Nephron (organoid): ENCODE measurements at regions not wholly inside any gene's neighbourhood (a gene's known extent, or its start where the extent isn't known, plus 50 kb on each side); places are given as distances from the start of the nearest gene placed in this dataset.

Experiments used
- H3K27ac Mint-ChIP-seq, 3 experiments: 2 replicates each; pipeline ENCODE4 v1.8.0; 2020; ENCODE audit warnings: mixed read lengths in 3 of 3, mild to moderate bottlenecking in 2 of 3, moderate library complexity in 1 of 3
- H3K27me3 Mint-ChIP-seq: 2 replicates; pipeline ENCODE4 v1.8.0; 2021; ENCODE audit warnings: low read depth, mild to moderate bottlenecking, moderate library complexity, mixed read lengths
- H3K36me3 Mint-ChIP-seq: 2 replicates; pipeline ENCODE4 v1.8.0; 2020; ENCODE audit warnings: low read depth, mixed read lengths
- H3K4me1 Mint-ChIP-seq: 2 replicates; pipeline ENCODE4 v1.8.0; 2020; ENCODE audit warnings: mixed read lengths
- H3K4me3 Mint-ChIP-seq, 3 experiments: 2 replicates each; pipeline ENCODE4 v1.8.0; 2020; ENCODE audit warnings: mild to moderate bottlenecking in 3 of 3, mixed read lengths in 3 of 3, moderate library complexity in 2 of 3
- H3K9me3 Mint-ChIP-seq: 2 replicates; pipeline ENCODE4 v1.8.0; 2020; ENCODE audit warnings: mixed read lengths
- TF ChIP-seq, protein P1 (sequence below), 3 experiments: fragments of 200-600 bp; sonication (generic); IDR thresholded peaks; one replicate each; pipeline ENCODE4 v1.5.0; 2021; ENCODE audit warnings: antibody characterized with exemption in 3 of 3; ENCODE audit not compliant: unreplicated experiment in 3 of 3

GRCh38 chr10:117938104-117938503 lies 108.6 kb downstream of the RAB11FIP2 start:
- TF ChIP-seq, protein P1, sequence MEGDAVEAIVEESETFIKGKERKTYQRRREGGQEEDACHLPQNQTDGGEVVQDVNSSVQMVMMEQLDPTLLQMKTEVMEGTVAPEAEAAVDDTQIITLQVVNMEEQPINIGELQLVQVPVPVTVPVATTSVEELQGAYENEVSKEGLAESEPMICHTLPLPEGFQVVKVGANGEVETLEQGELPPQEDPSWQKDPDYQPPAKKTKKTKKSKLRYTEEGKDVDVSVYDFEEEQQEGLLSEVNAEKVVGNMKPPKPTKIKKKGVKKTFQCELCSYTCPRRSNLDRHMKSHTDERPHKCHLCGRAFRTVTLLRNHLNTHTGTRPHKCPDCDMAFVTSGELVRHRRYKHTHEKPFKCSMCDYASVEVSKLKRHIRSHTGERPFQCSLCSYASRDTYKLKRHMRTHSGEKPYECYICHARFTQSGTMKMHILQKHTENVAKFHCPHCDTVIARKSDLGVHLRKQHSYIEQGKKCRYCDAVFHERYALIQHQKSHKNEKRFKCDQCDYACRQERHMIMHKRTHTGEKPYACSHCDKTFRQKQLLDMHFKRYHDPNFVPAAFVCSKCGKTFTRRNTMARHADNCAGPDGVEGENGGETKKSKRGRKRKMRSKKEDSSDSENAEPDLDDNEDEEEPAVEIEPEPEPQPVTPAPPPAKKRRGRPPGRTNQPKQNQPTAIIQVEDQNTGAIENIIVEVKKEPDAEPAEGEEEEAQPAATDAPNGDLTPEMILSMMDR (IDR thresholded peaks at IDR 0.05; ENCODE audit: unreplicated experiment in 3 of 3): no peak
- Mint-ChIP-seq H3K4me3 (no peak overlapping the region), H3K9me3 (no peaks in the 10 kb centered on the region), H3K27me3 (peaks cover 12% of the 10 kb centered on the region), H3K27ac (no peak overlapping the region), H3K4me1 (peaks cover 15% of the 10 kb centered on the region), H3K36me3 (no peaks in the 10 kb centered on the region)

DNA sequence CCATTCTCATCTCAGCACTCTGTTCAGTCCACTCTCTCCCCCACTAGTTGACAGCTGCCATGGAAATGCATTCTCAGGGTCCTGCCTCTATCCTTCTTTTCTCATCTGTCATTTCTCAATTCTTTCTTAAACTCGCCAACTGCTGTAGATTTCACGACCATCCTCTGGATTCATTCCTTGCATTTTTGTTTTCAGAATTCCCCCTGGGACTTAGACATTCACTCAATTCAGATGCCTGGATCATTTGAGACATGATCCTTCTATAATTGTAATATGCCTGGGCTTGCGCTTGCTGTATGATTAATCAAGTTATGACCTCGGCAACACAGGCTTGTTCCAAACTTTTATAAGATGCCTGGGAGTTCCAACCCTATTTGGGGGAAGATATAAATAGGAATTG lies 104.5 kb downstream of the RAB11FIP2 start:
- TF ChIP-seq, protein P1 (IDR thresholded peaks at IDR 0.05; ENCODE audit: unreplicated experiment in 3 of 3): no peak
- H3K4me1 Mint-ChIP-seq: peaks cover 16% of the 10 kb centered on the region
- H3K9me3 Mint-ChIP-seq: no peaks in the 10 kb centered on the region
- H3K27me3 Mint-ChIP-seq: peaks cover 12% of the 10 kb centered on the region
- no peak overlapping the region for H3K27ac Mint-ChIP-seq
- no peak overlapping the region for H3K4me3 Mint-ChIP-seq
- H3K36me3 Mint-ChIP-seq: no peaks in the 10 kb centered on the region

DNA sequence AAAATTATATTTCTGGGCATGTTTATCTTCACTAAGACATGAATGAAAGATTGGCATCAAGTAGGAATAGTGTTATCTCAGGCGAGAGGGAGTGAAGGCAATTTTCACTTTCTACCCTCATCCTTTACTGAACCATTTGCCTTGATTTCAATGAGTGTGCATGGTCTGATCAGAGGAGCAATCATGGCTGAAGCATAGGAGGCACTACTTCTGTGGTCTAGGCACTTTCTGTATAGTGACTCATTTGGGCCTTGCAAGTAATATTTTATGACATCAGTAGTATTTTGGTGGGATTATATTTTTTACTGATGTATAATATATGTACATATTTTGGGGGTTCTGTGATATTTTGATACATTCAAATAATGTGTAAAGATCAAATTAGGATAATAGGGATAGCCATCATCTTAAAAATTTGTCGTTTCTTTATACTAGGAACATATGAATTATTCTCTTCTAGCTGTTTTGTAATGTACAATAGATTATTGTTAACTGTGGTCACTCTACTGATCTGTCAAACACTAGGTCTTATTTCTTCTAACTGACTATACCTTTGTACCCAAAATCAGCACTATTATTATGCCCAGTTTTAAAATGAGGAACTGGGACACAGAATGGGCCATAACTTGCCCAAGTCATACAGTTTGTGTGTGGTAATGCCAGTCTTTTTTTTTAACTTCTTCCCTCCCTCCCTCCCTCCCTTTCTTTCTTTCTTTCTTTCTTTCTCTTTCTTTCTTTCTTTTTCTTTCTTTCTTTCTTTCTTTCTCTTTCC lies 101.9 kb downstream of the RAB11FIP2 start:
- H3K4me1 Mint-ChIP-seq: peaks cover 16% of the 10 kb centered on the region
- TF ChIP-seq, protein P1 (IDR thresholded peaks at IDR 0.05; ENCODE audit: unreplicated experiment in 3 of 3): no peak
- no peak overlapping the region for H3K4me3 Mint-ChIP-seq
- H3K36me3 Mint-ChIP-seq: no peaks in the 10 kb centered on the region
- H3K9me3 Mint-ChIP-seq: no peaks in the 10 kb centered on the region
- H3K27me3 Mint-ChIP-seq: peaks cover 14% of the 10 kb centered on the region
- H3K27ac Mint-ChIP-seq: no peak overlapping the region

DNA sequence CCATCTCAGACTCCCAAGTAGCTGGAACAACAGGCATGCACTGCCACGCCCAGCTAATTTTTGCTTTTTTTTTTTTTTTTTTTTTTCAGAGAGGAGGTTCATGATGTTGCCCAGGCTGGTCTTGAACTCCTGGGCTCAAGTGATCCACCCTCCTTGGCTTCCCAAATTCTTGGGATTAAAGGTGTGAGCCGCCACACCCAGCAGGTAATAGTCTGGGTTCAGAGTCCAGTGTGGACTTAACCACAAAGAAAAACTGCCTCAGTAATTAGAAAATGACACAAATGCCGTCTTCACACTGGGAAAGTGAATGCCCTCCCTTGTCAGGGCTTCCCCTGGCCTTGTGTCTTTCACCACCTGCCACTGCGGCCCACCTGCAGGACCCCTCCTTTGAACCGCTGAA lies 101.1 kb downstream of the RAB11FIP2 start:
- no peaks in the 10 kb centered on the region for H3K36me3 Mint-ChIP-seq
- no peak overlapping the region for H3K27ac Mint-ChIP-seq
- TF ChIP-seq, protein P1 (IDR thresholded peaks at IDR 0.05; ENCODE audit: unreplicated experiment in 3 of 3): no peak
- no peaks in the 10 kb centered on the region for H3K9me3 Mint-ChIP-seq
- H3K27me3 Mint-ChIP-seq: peaks cover 10% of the 10 kb centered on the region
- H3K4me1 Mint-ChIP-seq: peaks cover 16% of the 10 kb centered on the region
- H3K4me3 Mint-ChIP-seq: no peak overlapping the region

DNA sequence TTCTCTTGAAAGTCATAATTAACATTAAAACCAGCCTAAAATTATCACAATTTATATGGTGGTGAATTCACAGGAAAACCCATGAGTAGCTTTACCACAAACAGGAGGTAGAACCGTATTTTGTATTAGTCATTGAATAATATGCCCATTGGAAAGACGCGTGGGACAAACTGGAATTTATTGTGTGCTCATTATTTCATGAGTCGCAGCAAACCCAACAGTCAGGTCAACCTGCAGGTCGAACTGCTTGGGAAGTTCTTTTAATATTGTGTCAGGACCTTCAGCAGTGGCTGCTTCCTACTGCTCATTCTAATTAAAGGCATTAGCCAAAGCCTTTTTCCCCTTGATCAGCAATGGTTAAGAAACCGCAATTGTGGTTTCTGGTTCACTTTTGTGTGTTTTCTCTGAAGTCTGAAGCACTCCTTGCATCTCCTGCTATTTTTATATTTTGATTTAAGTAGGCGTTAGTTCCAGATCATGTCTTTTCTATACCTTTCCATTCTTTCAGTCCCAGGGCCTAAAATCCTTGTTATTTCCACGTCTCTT lies 100.1 kb downstream of the RAB11FIP2 start:
- TF ChIP-seq, protein P1 (IDR thresholded peaks at IDR 0.05; ENCODE audit: unreplicated experiment in 3 of 3): no peak
- H3K27me3 Mint-ChIP-seq: peaks cover 6% of the 10 kb centered on the region
- H3K36me3 Mint-ChIP-seq: no peaks in the 10 kb centered on the region
- H3K4me1 Mint-ChIP-seq: peaks cover 16% of the 10 kb centered on the region
- no peak overlapping the region for H3K27ac Mint-ChIP-seq
- H3K9me3 Mint-ChIP-seq: no peaks in the 10 kb centered on the region
- no peak overlapping the region for H3K4me3 Mint-ChIP-seq

DNA sequence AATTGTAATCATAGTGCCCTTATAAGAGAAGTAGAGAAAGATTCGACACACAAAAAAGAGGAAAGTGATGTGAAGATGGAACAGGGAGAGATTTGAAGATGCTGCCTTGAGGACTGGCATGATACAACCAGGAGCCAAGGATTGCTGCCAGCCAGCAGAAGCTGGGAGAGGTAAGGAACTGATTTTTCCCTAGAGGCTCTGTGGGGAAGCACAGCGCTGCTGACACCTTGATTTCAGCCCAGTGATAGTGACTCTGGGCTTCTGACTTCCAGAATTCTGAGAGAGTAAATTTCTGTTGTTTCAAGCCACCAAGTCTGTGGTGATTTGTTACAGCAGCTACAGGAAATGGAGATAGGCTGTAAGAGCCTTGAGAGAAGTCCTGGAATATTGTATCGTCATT lies 98.2 kb downstream of the RAB11FIP2 start:
- Mint-ChIP-seq H3K4me3 (no peak overlapping the region), H3K27me3 (peaks cover 6% of the 10 kb centered on the region), H3K27ac (no peak overlapping the region), H3K9me3 (no peaks in the 10 kb centered on the region), H3K4me1 (no peaks in the 10 kb centered on the region), H3K36me3 (no peaks in the 10 kb centered on the region)
- TF ChIP-seq, protein P1 (IDR thresholded peaks at IDR 0.05; ENCODE audit: unreplicated experiment in 3 of 3): no peak
